HEK293 (cell line): ENCODE measurements at regions not wholly inside any gene's neighbourhood (a gene's known extent, or its start where the extent isn't known, plus 50 kb on each side); places are given as distances from the start of the nearest gene placed in this dataset.

Experiments
- BCL11B ChIP-seq: fragments of 450-650 bp; formaldehyde crosslinking; IDR thresholded peaks from 2 replicates; pipeline ENCODE4 v1.5.1; 2016; ENCODE audit warnings: low read depth, missing biosample characterization, missing genetic modification characterization
- CTCF ChIP-seq: fragments of 450-650 bp; formaldehyde crosslinking; IDR thresholded peaks from 2 replicates; pipeline ENCODE4 v1.5.1; 2016; ENCODE audit warnings: missing biosample characterization, missing genetic modification characterization
- KLF10 ChIP-seq: fragments of 450-650 bp; IDR thresholded peaks from 2 replicates; pipeline ENCODE4 v1.5.1; 2018; ENCODE audit warnings: missing biosample characterization, mild to moderate bottlenecking, missing genetic modification characterization
- REST ChIP-seq: fragments of 450-650 bp; formaldehyde crosslinking; IDR thresholded peaks from 2 replicates; pipeline ENCODE4 v1.5.1; 2016; ENCODE audit warnings: missing biosample characterization, missing genetic modification characterization
- TSHZ1 ChIP-seq: fragments of 450-650 bp; formaldehyde crosslinking; IDR thresholded peaks from 2 replicates; pipeline ENCODE4 v1.5.1; 2016; ENCODE audit warnings: missing biosample characterization, missing genetic modification characterization, borderline replicate concordance
- YY1 ChIP-seq: fragments of 450-650 bp; formaldehyde crosslinking; IDR thresholded peaks from 2 replicates; pipeline ENCODE4 v1.5.1; 2018; ENCODE audit warnings: missing biosample characterization, missing genetic modification characterization
- ZBTB10 ChIP-seq: fragments of 450-650 bp; formaldehyde crosslinking; IDR thresholded peaks from 2 replicates; pipeline ENCODE4 v1.5.1; 2016; ENCODE audit warnings: missing biosample characterization, missing genetic modification characterization
- ZNF274 ChIP-seq, 2 experiments: fragments of 200-500 bp in 1 of 2; fragments of 450-650 bp in 1 of 2; sonication (Bioruptor generic) in 1 of 2; formaldehyde crosslinking in 1 of 2; IDR thresholded peaks; 2 replicates each; pipeline versions ENCODE4 v1.5.1 to v1.6.1; 2014 to 2016; ENCODE audit warnings: borderline replicate concordance in 1 of 2, inconsistent platforms in 1 of 2, low read length in 1 of 2, missing biosample characterization in 1 of 2, missing genetic modification characterization in 1 of 2
- ZNF324 ChIP-seq: fragments of 450-650 bp; formaldehyde crosslinking; IDR thresholded peaks from 2 replicates; pipeline ENCODE4 v1.5.1; 2016; ENCODE audit warnings: missing biosample characterization, missing genetic modification characterization

- TF ChIP-seq KLF10 (tag by site-specific recombination) (no peak), ZBTB10 (tag by site-specific recombination) (no peak), CTCF (tag by site-specific recombination) (no peak), BCL11B (tag by site-specific recombination) (no peak), YY1 (tag by site-specific recombination) (no peak), ZNF274 (IDR thresholded peaks at IDR 0.05; ENCODE audit: low read length) (no peak), ZNF274 (tag by site-specific recombination; IDR thresholded peaks at IDR 0.05; ENCODE audit: borderline replicate concordance) (no peak), REST (tag by site-specific recombination) (no peak), ZNF324 (tag by site-specific recombination) (no peak), TSHZ1 (tag by site-specific recombination) (no peak)
These were observed 71.2 kb upstream of the SLC28A3 start for GRCh38 chr9:84411683-84412267.
